ENCODE measurements at regions not wholly inside any gene's neighbourhood (a gene's known extent, or its start where the extent isn't known, plus 50 kb on each side); places are given as distances from the start of the nearest gene placed in this dataset.

DNA sequence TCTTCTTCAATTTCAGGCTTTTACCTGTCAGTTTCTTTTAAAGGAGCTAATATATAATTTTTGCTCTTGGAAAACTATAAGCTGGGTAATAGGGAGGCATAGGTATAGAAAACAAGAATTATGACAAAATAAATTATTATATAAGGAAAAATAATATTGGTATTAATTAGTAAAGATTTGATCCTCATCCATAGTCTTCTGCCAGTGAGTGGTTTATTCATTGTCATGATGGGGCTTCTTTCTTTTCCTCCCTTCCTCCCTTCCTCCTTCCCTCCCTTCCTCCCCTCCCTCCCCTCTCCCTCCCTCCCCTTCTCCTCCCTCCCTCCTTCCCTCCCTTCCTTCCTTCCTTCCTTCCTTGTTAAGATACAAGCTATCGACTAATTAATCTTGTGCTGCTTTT lies 698.6 kb downstream of the SORCS3 start (continued):
- TF ChIP-seq, protein P1, sequence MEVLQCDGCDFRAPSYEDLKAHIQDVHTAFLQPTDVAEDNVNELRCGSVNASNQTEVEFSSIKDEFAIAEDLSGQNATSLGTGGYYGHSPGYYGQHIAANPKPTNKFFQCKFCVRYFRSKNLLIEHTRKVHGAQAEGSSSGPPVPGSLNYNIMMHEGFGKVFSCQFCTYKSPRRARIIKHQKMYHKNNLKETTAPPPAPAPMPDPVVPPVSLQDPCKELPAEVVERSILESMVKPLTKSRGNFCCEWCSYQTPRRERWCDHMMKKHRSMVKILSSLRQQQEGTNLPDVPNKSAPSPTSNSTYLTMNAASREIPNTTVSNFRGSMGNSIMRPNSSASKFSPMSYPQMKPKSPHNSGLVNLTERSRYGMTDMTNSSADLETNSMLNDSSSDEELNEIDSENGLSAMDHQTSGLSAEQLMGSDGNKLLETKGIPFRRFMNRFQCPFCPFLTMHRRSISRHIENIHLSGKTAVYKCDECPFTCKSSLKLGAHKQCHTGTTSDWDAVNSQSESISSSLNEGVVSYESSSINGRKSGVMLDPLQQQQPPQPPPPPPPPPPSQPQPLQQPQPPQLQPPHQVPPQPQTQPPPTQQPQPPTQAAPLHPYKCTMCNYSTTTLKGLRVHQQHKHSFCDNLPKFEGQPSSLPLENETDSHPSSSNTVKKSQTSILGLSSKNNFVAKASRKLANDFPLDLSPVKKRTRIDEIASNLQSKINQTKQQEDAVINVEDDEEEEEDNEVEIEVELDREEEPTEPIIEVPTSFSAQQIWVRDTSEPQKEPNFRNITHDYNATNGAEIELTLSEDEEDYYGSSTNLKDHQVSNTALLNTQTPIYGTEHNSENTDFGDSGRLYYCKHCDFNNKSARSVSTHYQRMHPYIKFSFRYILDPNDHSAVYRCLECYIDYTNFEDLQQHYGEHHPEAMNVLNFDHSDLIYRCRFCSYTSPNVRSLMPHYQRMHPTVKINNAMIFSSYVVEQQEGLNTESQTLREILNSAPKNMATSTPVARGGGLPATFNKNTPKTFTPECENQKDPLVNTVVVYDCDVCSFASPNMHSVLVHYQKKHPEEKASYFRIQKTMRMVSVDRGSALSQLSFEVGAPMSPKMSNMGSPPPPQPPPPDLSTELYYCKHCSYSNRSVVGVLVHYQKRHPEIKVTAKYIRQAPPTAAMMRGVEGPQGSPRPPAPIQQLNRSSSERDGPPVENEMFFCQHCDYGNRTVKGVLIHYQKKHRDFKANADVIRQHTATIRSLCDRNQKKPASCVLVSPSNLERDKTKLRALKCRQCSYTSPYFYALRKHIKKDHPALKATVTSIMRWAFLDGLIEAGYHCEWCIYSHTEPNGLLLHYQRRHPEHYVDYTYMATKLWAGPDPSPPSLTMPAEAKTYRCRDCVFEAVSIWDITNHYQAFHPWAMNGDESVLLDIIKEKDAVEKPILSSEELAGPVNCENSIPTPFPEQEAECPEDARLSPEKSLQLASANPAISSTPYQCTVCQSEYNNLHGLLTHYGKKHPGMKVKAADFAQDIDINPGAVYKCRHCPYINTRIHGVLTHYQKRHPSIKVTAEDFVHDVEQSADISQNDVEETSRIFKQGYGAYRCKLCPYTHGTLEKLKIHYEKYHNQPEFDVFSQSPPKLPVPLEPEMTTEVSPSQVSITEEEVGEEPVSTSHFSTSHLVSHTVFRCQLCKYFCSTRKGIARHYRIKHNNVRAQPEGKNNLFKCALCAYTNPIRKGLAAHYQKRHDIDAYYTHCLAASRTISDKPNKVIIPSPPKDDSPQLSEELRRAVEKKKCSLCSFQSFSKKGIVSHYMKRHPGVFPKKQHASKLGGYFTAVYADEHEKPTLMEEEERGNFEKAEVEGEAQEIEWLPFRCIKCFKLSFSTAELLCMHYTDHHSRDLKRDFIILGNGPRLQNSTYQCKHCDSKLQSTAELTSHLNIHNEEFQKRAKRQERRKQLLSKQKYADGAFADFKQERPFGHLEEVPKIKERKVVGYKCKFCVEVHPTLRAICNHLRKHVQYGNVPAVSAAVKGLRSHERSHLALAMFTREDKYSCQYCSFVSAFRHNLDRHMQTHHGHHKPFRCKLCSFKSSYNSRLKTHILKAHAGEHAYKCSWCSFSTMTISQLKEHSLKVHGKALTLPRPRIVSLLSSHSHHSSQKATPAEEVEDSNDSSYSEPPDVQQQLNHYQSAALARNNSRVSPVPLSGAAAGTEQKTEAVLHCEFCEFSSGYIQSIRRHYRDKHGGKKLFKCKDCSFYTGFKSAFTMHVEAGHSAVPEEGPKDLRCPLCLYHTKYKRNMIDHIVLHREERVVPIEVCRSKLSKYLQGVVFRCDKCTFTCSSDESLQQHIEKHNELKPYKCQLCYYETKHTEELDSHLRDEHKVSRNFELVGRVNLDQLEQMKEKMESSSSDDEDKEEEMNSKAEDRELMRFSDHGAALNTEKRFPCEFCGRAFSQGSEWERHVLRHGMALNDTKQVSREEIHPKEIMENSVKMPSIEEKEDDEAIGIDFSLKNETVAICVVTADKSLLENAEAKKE (CRISPR knock-in tag; IDR thresholded peaks at IDR 0.05), result no peak

DNA sequence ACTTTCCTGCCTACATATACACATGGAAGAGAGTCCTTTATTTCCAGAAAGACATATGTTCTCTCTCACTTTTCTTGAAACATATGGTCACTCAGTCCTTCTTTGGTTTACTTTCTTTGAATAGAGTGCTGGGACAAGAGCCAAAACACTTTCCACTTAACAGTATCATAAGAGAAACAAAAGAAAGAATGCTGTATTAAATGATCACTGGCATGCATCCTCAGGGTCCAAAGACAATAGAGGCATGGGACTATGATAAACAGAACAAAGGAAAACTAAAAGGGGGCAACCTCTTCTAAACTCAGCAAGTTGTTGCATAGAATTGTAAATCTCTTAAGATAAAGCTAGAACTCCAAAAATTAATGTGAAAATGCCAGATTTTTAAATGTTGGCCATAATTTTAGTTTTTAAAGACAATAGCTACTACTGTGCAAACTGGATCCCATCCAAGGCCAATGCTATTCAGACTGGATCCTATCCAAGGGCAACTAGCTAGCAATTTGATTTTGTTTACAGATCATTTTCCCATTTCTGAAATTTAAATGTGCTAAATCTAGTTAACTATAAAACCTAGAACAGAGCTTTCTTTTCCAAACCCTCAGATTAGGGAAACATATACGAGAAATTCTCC lies 687.5 kb downstream of the SORCS3 start:
- no peak overlapping the region for H3K27ac ChIP-seq (ENCODE audit: low read depth)
- no peak overlapping the region for H3K4me3 ChIP-seq
- H3K27me3 ChIP-seq (ENCODE audit: insufficient read depth), result no peaks in the 10 kb centered on the region
- no peaks in the 10 kb centered on the region for H4K20me1 ChIP-seq (replicated peaks; ENCODE audit: insufficient read depth)
- DNase-seq (ENCODE audit: low spot score) (no peak), ATAC-seq (no peak)
- H3K27ac Mint-ChIP-seq, result no peak overlapping the region
- H3K4me2 ChIP-seq, result no peak overlapping the region
- H3K27me3 Mint-ChIP-seq (ENCODE audit: insufficient read depth, low read depth, poor library complexity), result no peaks in the 10 kb centered on the region
- no peaks in the 10 kb centered on the region for H3K4me1 Mint-ChIP-seq
- H3F3A ChIP-seq (replicated peaks; ENCODE audit: low read depth), result no peaks in the 10 kb centered on the region
- no peak overlapping the region for H2AFZ ChIP-seq
- H3K9me3 Mint-ChIP-seq, result no peaks in the 10 kb centered on the region
- no peaks in the 10 kb centered on the region for H3K79me2 ChIP-seq (replicated peaks; ENCODE audit: insufficient read depth)
- no peaks in the 10 kb centered on the region for H3K4me1 ChIP-seq (ENCODE audit: insufficient read depth)
- H3K36me3 Mint-ChIP-seq (ENCODE audit: low read depth), result no peaks in the 10 kb centered on the region
- H3K9me2 ChIP-seq (ENCODE audit: insufficient read depth), result peaks cover 12% of the 10 kb centered on the region
- no peaks in the 10 kb centered on the region for H3K36me3 ChIP-seq (ENCODE audit: insufficient read depth)
- no peak overlapping the region for H3K4me3 Mint-ChIP-seq
- TF ChIP-seq POLR2AphosphoS5 (IDR thresholded peaks at IDR 0.05; ENCODE audit: low read depth) (no peak), NANOG (IDR thresholded peaks at IDR 0.05; ENCODE audit: borderline replicate concordance) (no peak), ZNF331 (CRISPR knock-in tag; IDR thresholded peaks at IDR 0.05; ENCODE audit: low read depth) (no peak), ETS1 (IDR thresholded peaks at IDR 0.05) (no peak), CREB1 (CRISPR knock-in tag; IDR thresholded peaks at IDR 0.05; ENCODE audit: low read depth) (no peak), EZH2phosphoT487 (IDR thresholded peaks at IDR 0.05; ENCODE audit: unreplicated experiment) (no peak), ZNF114 (CRISPR knock-in tag; IDR thresholded peaks at IDR 0.05) (no peak)
- TF ChIP-seq, protein P1 (CRISPR knock-in tag; IDR thresholded peaks at IDR 0.05), result no peak

Data from GM23338 (cell line).